H9 (cell line): ENCODE measurements at regions not wholly inside any gene's neighbourhood (a gene's known extent, or its start where the extent isn't known, plus 50 kb on each side); places are given as distances from the start of the nearest gene placed in this dataset.

Experiments used
- DNase-seq: peaks from one replicate; pipeline ENCODE4 v3.0.0-alpha.2; 2017
- H2AFZ ChIP-seq: one replicate; pipeline ENCODE4 v1.6.1; 2013; ENCODE audit warnings: mild to moderate bottlenecking, low read length, control low read depth, moderate library complexity
- H2AK5ac ChIP-seq: 2 replicates; pipeline ENCODE4 v1.6.1; 2013; ENCODE audit warnings: low read length, control low read depth, mixed read lengths; ENCODE audit not compliant: insufficient read length
- H2BK120ac ChIP-seq: one replicate; pipeline ENCODE4 v1.6.1; 2013; ENCODE audit warnings: low read depth, mild to moderate bottlenecking, low read length, control low read depth, inconsistent platforms; ENCODE audit not compliant: poor library complexity, severe bottlenecking
- H2BK12ac ChIP-seq: 2 replicates; pipeline ENCODE4 v1.6.1; 2013; ENCODE audit warnings: low read length, control low read depth, mixed read lengths, low read depth; ENCODE audit not compliant: insufficient read length
- H2BK15ac ChIP-seq: 2 replicates; pipeline ENCODE4 v1.6.1; 2013; ENCODE audit warnings: low read depth, low read length, control low read depth
- H2BK20ac ChIP-seq: one replicate; pipeline ENCODE4 v1.6.1; 2013; ENCODE audit warnings: low read depth, mild to moderate bottlenecking, low read length, control low read depth, inconsistent platforms; ENCODE audit not compliant: poor library complexity, severe bottlenecking
- H2BK5ac ChIP-seq: 2 replicates; pipeline ENCODE4 v1.6.1; 2013; ENCODE audit warnings: low read length, control low read depth, mixed read lengths; ENCODE audit not compliant: insufficient read length
- H3K14ac ChIP-seq: 2 replicates; pipeline ENCODE4 v1.6.1; 2013; ENCODE audit warnings: low read length, control low read depth; ENCODE audit not compliant: insufficient read depth
- H3K18ac ChIP-seq: 2 replicates; pipeline ENCODE4 v1.6.1; 2013; ENCODE audit warnings: low read depth, mild to moderate bottlenecking, mixed read lengths, low read length, control low read depth; ENCODE audit not compliant: insufficient read length
- H3K23ac ChIP-seq: 2 replicates; pipeline ENCODE4 v1.6.1; 2013; ENCODE audit warnings: low read length, control low read depth, mixed read lengths, low read depth; ENCODE audit not compliant: insufficient read length
- H3K23me2 ChIP-seq: 2 replicates; pipeline ENCODE4 v1.6.1; 2013; ENCODE audit warnings: low read depth, mild to moderate bottlenecking, mixed read lengths, low read length, control low read depth; ENCODE audit not compliant: insufficient read length, poor library complexity, severe bottlenecking
- H3K27ac ChIP-seq: 2 replicates; pipeline ENCODE4 v1.5.1; 2013; ENCODE audit warnings: low read length, control low read depth, mixed read lengths, low read depth; ENCODE audit not compliant: insufficient read length
- H3K27me3 ChIP-seq: 2 replicates; pipeline ENCODE4 v1.6.1; 2013; ENCODE audit warnings: low read length, control low read depth, inconsistent platforms; ENCODE audit not compliant: insufficient read depth
- H3K4ac ChIP-seq: 2 replicates; pipeline ENCODE4 v1.6.1; 2013; ENCODE audit warnings: low read depth, mild to moderate bottlenecking, control low read depth, inconsistent platforms, low read length, moderate library complexity
- H3K4me1 ChIP-seq: 2 replicates; pipeline ENCODE4 v1.6.1; 2013; ENCODE audit warnings: low read length, control low read depth, inconsistent platforms; ENCODE audit not compliant: insufficient read depth
- H3K4me2 ChIP-seq: 2 replicates; pipeline ENCODE4 v1.6.1; 2013; ENCODE audit warnings: low read length, control low read depth, mixed read lengths; ENCODE audit not compliant: insufficient read length, insufficient read depth
- H3K56ac ChIP-seq: 2 replicates; pipeline ENCODE4 v1.6.1; 2013; ENCODE audit warnings: low read depth, mild to moderate bottlenecking, mixed read lengths, low read length, control low read depth; ENCODE audit not compliant: insufficient read length
- H3K79me1 ChIP-seq: 2 replicates; pipeline ENCODE4 v1.6.1; 2013; ENCODE audit warnings: low read depth, mild to moderate bottlenecking, moderate library complexity, low read length, control low read depth, inconsistent platforms; ENCODE audit not compliant: insufficient read depth, poor library complexity, severe bottlenecking
- H3K79me2 ChIP-seq: 2 replicates; pipeline ENCODE4 v1.6.1; 2013; ENCODE audit warnings: low read length, control low read depth, inconsistent platforms; ENCODE audit not compliant: insufficient read depth
- H3K9ac ChIP-seq: 2 replicates; pipeline ENCODE4 v1.6.1; 2013; ENCODE audit warnings: low read length, control low read depth, mixed read lengths; ENCODE audit not compliant: insufficient read length; ENCODE audit errors: extremely low read depth
- H3K9me3 ChIP-seq: one replicate; pipeline ENCODE4 v1.6.1; 2013; ENCODE audit warnings: low read depth, low read length, inconsistent platforms; ENCODE audit not compliant: control insufficient read depth
- H3T11ph ChIP-seq: one replicate; pipeline ENCODE4 v1.6.1; 2013; ENCODE audit warnings: mild to moderate bottlenecking, low read length, control low read depth, inconsistent platforms
- H4K20me1 ChIP-seq: one replicate; pipeline ENCODE4 v1.6.1; 2013; ENCODE audit not compliant: control insufficient read depth, insufficient read length, insufficient read depth
- H4K5ac ChIP-seq: 2 replicates; pipeline ENCODE4 v1.6.1; 2013; ENCODE audit warnings: low read depth, mild to moderate bottlenecking, mixed read lengths, low read length, control low read depth; ENCODE audit not compliant: insufficient read length
- H4K8ac ChIP-seq: replicated peaks from 2 replicates; pipeline ENCODE4 v1.6.1; 2013; ENCODE audit warnings: low read length, control low read depth, mixed read lengths, low read depth; ENCODE audit not compliant: insufficient read length
- H4K91ac ChIP-seq: 2 replicates; pipeline ENCODE4 v1.6.1; 2013; ENCODE audit warnings: low read depth, mild to moderate bottlenecking, moderate library complexity, mixed read lengths, low read length, control low read depth; ENCODE audit not compliant: insufficient read length
- H3K27ac Mint-ChIP-seq, 3 experiments: 2 replicates in 2 of 3; 3 replicates in 1 of 3; pipeline ENCODE4 v1.8.0; 2020 to 2021; ENCODE audit warnings: mixed read lengths in 3 of 3, mild to moderate bottlenecking in 1 of 3, moderate library complexity in 1 of 3
- H3K27me3 Mint-ChIP-seq: 2 replicates; pipeline ENCODE4 v1.8.0; 2021; ENCODE audit warnings: low read depth, mild to moderate bottlenecking, moderate library complexity, mixed read lengths
- H3K36me3 Mint-ChIP-seq, 3 experiments: 2 replicates in 2 of 3; 3 replicates in 1 of 3; pipeline ENCODE4 v1.8.0; 2020 to 2021; ENCODE audit warnings: low read depth in 3 of 3, mixed read lengths in 3 of 3; ENCODE audit not compliant: insufficient read depth in 1 of 3
- H3K4me1 Mint-ChIP-seq, 2 experiments: 2 replicates each; pipeline ENCODE4 v1.8.0; 2020; ENCODE audit warnings: mixed read lengths in 2 of 2
- H3K4me3 Mint-ChIP-seq, 2 experiments: 2 replicates in 1 of 2; 3 replicates in 1 of 2; pipeline ENCODE4 v1.8.0; 2020 to 2021; ENCODE audit warnings: mild to moderate bottlenecking in 2 of 2, mixed read lengths in 2 of 2, moderate library complexity in 1 of 2
- H3K9me3 Mint-ChIP-seq, 2 experiments: 2 replicates in 1 of 2; 3 replicates in 1 of 2; pipeline ENCODE4 v1.8.0; 2020; ENCODE audit warnings: mild to moderate bottlenecking in 2 of 2, mixed read lengths in 2 of 2, moderate library complexity in 1 of 2
- CTCF ChIP-seq: fragments of 200-600 bp; sonication (generic); conservative IDR thresholded peaks from 3 replicates; pipeline ENCODE4 v1.8.0; 2021; ENCODE audit warnings: antibody characterized with exemption, mild to moderate bottlenecking
- WGBS: extraction: QIAGEN DNeasy Blood & Tissue Kit; methylation state at CpG from one replicate; pipeline ENCODE4 v1.1.7; 2013; ENCODE audit warnings: missing lambda C conversion rate, low lambda C conversion rate, mixed read lengths; ENCODE audit not compliant: insufficient read length; ENCODE audit errors: extremely low coverage; 5-methylcytosine and 5-hydroxymethylcytosine counted together

DNA sequence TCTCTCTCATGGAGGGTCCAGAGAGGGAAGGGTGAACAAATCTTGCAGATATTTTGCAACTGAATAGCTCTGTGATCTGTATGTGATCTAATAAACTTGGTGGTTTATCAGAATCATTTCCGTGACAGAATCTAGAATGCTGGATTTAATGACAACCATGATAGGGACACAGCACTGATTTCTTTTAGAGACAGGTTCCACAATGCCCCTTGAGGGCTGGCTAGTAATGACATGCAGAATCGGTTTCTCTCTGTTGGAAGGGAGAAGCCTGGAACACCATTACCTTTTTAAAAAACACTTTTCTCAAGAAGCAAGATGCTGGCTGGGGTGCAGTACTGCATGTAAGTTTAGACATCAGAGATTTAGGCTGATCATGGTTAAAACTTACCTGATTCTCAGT, 313.4 kb downstream of the CDH26 start:
- Histone ChIP-seq H3K4me1 (no peaks in the 10 kb centered on the region), H3K18ac (no peak overlapping the region), H3K79me1 (no peaks in the 10 kb centered on the region), H3K79me2 (no peaks in the 10 kb centered on the region), H3K23ac (no peak overlapping the region), H2BK20ac (no peak overlapping the region), H3K9me3 (no peaks in the 10 kb centered on the region), H4K91ac (no peak overlapping the region), H3K27ac (no peak overlapping the region), H3K4me2 (no peak overlapping the region), H2BK15ac (no peak overlapping the region), H3T11ph (no peak overlapping the region), H3K14ac (no peak overlapping the region), H2BK12ac (no peak overlapping the region), H2AK5ac (no peak overlapping the region), H2BK5ac (no peak overlapping the region), H3K27me3 (no peaks in the 10 kb centered on the region), H3K9ac (no peak overlapping the region), H4K5ac (no peak overlapping the region), H4K8ac (no peak overlapping the region), H3K23me2 (no peaks in the 10 kb centered on the region), H3K56ac (no peak overlapping the region), H2BK120ac (no peak overlapping the region), H4K20me1 (no peaks in the 10 kb centered on the region), H2AFZ (no peak overlapping the region), H3K4ac (no peak overlapping the region)
- Mint-ChIP-seq H3K4me1 (peaks cover 9 to 10% of the 10 kb centered on the region in 2 experiments), H3K27ac (no peak overlapping the region), H3K9me3 (peaks cover 3 to 4% of the 10 kb centered on the region in 2 experiments; a peak in 2 of 5 replicates), H3K36me3 (no peaks in the 10 kb centered on the region), H3K4me3 (no peak overlapping the region), H3K27me3 (peaks cover 18% of the 10 kb centered on the region)
- DNase-seq, result no peak
- TF ChIP-seq CTCF, result peak; percentile 55
- WGBS, result no CpG with 5 or more reads among the region's 2 CpGs
